ENCODE measurements at regions not wholly inside any gene's neighbourhood (a gene's known extent, or its start where the extent isn't known, plus 50 kb on each side); places are given as distances from the start of the nearest gene placed in this dataset.

- in situ Hi-C loops (cut with HindIII; ENCODE audit: low pct_ligation_motif_present, low sequenced_read_pairs): no loop called here
- no peak for TF ChIP-seq CTCF (IDR thresholded peaks at IDR 0.05; ENCODE audit: low read depth, low read length, missing control alignments)
- H3K27ac ChIP-seq: no peak overlapping the region
- H3K36me3 ChIP-seq (replicated peaks): no peaks in the 10 kb centered on the region
- H3K27me3 ChIP-seq (replicated peaks): no peaks in the 10 kb centered on the region
- DNase-seq: no peak
- H3K4me3 ChIP-seq (ENCODE audit: low read depth, low read length): no peak overlapping the region
Measured at GRCh38 chr3:16026753-16027152, 147.7 kb upstream of the GALNT15 start.

- H3K4me3 ChIP-seq (ENCODE audit: low read depth, low read length): no peak overlapping the region
- peak overlapping the region; percentile 54 for H3K27ac ChIP-seq
- H3K36me3 ChIP-seq (replicated peaks): no peaks in the 10 kb centered on the region
- in situ Hi-C loops (cut with HindIII; ENCODE audit: low pct_ligation_motif_present, low sequenced_read_pairs): no loop called here
- peak; percentile 76 for DNase-seq
- TF ChIP-seq CTCF (IDR thresholded peaks at IDR 0.05; ENCODE audit: low read depth, low read length, missing control alignments): no peak
- H3K27me3 ChIP-seq (replicated peaks): no peaks in the 10 kb centered on the region
Measured at GRCh38 chr3:16028604-16029003, 145.9 kb upstream of the GALNT15 start.

GRCh38 chr3:16030342-16030741, 144.1 kb upstream of the GALNT15 start:
- DNase-seq: no peak
- TF ChIP-seq CTCF (IDR thresholded peaks at IDR 0.05; ENCODE audit: low read depth, low read length, missing control alignments): no peak
- in situ Hi-C loops (cut with HindIII; ENCODE audit: low pct_ligation_motif_present, low sequenced_read_pairs): no loop called here
- H3K36me3 ChIP-seq (replicated peaks): no peaks in the 10 kb centered on the region
- no peaks in the 10 kb centered on the region for H3K27me3 ChIP-seq (replicated peaks)
- H3K4me3 ChIP-seq (ENCODE audit: low read depth, low read length): no peak overlapping the region
- no peak overlapping the region for H3K27ac ChIP-seq

- TF ChIP-seq CTCF (IDR thresholded peaks at IDR 0.05; ENCODE audit: low read depth, low read length, missing control alignments): no peak
- in situ Hi-C loops (cut with HindIII; ENCODE audit: low pct_ligation_motif_present, low sequenced_read_pairs): no loop called here
- no peak overlapping the region for H3K27ac ChIP-seq
- H3K4me3 ChIP-seq (ENCODE audit: low read depth, low read length): no peak overlapping the region
- no peaks in the 10 kb centered on the region for H3K36me3 ChIP-seq (replicated peaks)
- H3K27me3 ChIP-seq (replicated peaks): no peaks in the 10 kb centered on the region
- no peak for DNase-seq
Measured at GRCh38 chr3:16031434-16031833, 143.0 kb upstream of the GALNT15 start.

GRCh38 chr3:16033889-16034687, 140.4 kb upstream of the GALNT15 start:
- in situ Hi-C loops (cut with HindIII; ENCODE audit: low pct_ligation_motif_present, low sequenced_read_pairs): no loop called here
- Histone ChIP-seq H3K36me3 (replicated peaks) (no peaks in the 10 kb centered on the region), H3K4me3 (ENCODE audit: low read depth, low read length) (no peak overlapping the region), H3K27me3 (replicated peaks) (no peaks in the 10 kb centered on the region), H3K27ac (no peak overlapping the region)
- TF ChIP-seq CTCF (IDR thresholded peaks at IDR 0.05; ENCODE audit: low read depth, low read length, missing control alignments): no peak
- DNase-seq: no peak

GRCh38 chr3:16040991-16041390, 133.5 kb upstream of the GALNT15 start:
- in situ Hi-C loops (cut with HindIII; ENCODE audit: low pct_ligation_motif_present, low sequenced_read_pairs): no loop called here
- no peak overlapping the region for H3K4me3 ChIP-seq (ENCODE audit: low read depth, low read length)
- TF ChIP-seq CTCF (IDR thresholded peaks at IDR 0.05; ENCODE audit: low read depth, low read length, missing control alignments): no peak
- H3K27me3 ChIP-seq (replicated peaks): no peaks in the 10 kb centered on the region
- no peak for DNase-seq
- no peaks in the 10 kb centered on the region for H3K36me3 ChIP-seq (replicated peaks)
- H3K27ac ChIP-seq: no peak overlapping the region
